Caco-2 (cell line): ENCODE measurements at regions not wholly inside any gene's neighbourhood (a gene's known extent, or its start where the extent isn't known, plus 50 kb on each side); places are given as distances from the start of the nearest gene placed in this dataset.

ENCODE experiments used
- BruUV-seq: library from RNA; stranded (reverse); fragments of 400-500 nt; replicated peaks from 2 replicates; lab custom pipeline; 2021; lab: Mats Ljungman, UMichigan
- CTCF ChIA-PET: fragments of 300-600 bp; sonication (Branson Sonifier 250); formaldehyde crosslinking; loops from one replicate; lab custom pipeline; 2022; ENCODE audit warnings: antibody characterized with exemption; lab: Charles Lee
- POLR2A ChIA-PET: fragments of 300-600 bp; sonication (Branson Sonifier 250); formaldehyde crosslinking; loops from one replicate; lab custom pipeline; 2022; ENCODE audit warnings: antibody characterized with exemption; lab: Charles Lee
- DNase-seq, 2 experiments: peaks; one replicate each; pipeline versions ENCODE4 v3.0.0 to v3.0.0-alpha.2; 2020 to 2022
- H3K27me3 ChIP-seq: replicated peaks from 2 replicates; pipeline ENCODE4 v1.6.0; 2011; ENCODE audit warnings: low read length; ENCODE audit not compliant: control insufficient read depth, insufficient read depth
- H3K36me3 ChIP-seq: 2 replicates; pipeline ENCODE4 v1.5.1; 2011; ENCODE audit warnings: low read length; ENCODE audit not compliant: control insufficient read depth, insufficient read depth
- H3K4me1 ChIP-seq: fragments of 250-450 bp; sonication (Bioruptor Pico); 2 replicates; pipeline ENCODE4 v1.5.1; 2020; ENCODE audit warnings: mild to moderate bottlenecking
- H3K4me3 ChIP-seq: 2 replicates; pipeline ENCODE4 v1.5.1; 2011; ENCODE audit warnings: low read depth, mild to moderate bottlenecking, control low read depth, low read length
- H3K9me3 ChIP-seq: fragments of 250-450 bp; sonication (Bioruptor Pico); 2 replicates; pipeline ENCODE4 v1.5.1; 2020; ENCODE audit warnings: mild to moderate bottlenecking, moderate library complexity
- H3K27ac Mint-ChIP-seq: one replicate; pipeline ENCODE4 v1.8.0; 2022; ENCODE audit warnings: mixed read lengths; ENCODE audit not compliant: unreplicated experiment
- H3K27me3 Mint-ChIP-seq: one replicate; pipeline ENCODE4 v1.8.0; 2022; ENCODE audit warnings: mixed read lengths; ENCODE audit not compliant: insufficient read depth, unreplicated experiment
- H3K36me3 Mint-ChIP-seq: one replicate; pipeline ENCODE4 v1.8.0; 2022; ENCODE audit warnings: mild to moderate bottlenecking, mixed read lengths; ENCODE audit not compliant: insufficient read depth, unreplicated experiment
- H3K4me1 Mint-ChIP-seq: one replicate; pipeline ENCODE4 v1.8.0; 2022; ENCODE audit warnings: low read depth, mixed read lengths; ENCODE audit not compliant: unreplicated experiment
- H3K4me3 Mint-ChIP-seq: one replicate; pipeline ENCODE4 v1.8.0; 2022; ENCODE audit warnings: mild to moderate bottlenecking, moderate library complexity, mixed read lengths; ENCODE audit not compliant: unreplicated experiment
- H3K9me3 Mint-ChIP-seq: one replicate; pipeline ENCODE4 v1.8.0; 2022; ENCODE audit warnings: mixed read lengths; ENCODE audit not compliant: unreplicated experiment
- CTCF ChIP-seq, 2 experiments: fragments of 200-600 bp in 1 of 2; IDR thresholded peaks; 1 replicate in 1 of 2; 2 replicates in 1 of 2; pipeline versions ENCODE4 v1.5.1 to v1.8.0; 2011 to 2022; ENCODE audit warnings: antibody characterized with exemption in 1 of 2, control low read depth in 1 of 2, inconsistent platforms in 1 of 2, low read depth in 1 of 2, low read length in 1 of 2, mild to moderate bottlenecking in 1 of 2, moderate library complexity in 1 of 2; ENCODE audit not compliant: insufficient read depth in 1 of 2, severe bottlenecking in 1 of 2, unreplicated experiment in 1 of 2
- intact Hi-C: fragments of 100-400 bp; cut with micrococcal nuclease; formaldehyde crosslinking; loops from one replicate; pipeline ENCODE4 v1.10.0; 2022; ENCODE audit not compliant: unreplicated experiment

GRCh38 chr2:108169982-108170625 is 69.7 kb upstream of the SULT1C3 start:
- no peak for DNase-seq
- H3K36me3 ChIP-seq = no peaks in the 10 kb centered on the region
- TF ChIP-seq CTCF (IDR thresholded peaks at IDR 0.05; ENCODE audit: insufficient read depth in 1 of 2, low read depth in 1 of 2, low read length in 1 of 2, severe bottlenecking in 1 of 2, unreplicated experiment in 1 of 2) = peak; percentile 22 to 64
- POLR2A ChIA-PET = no interaction called here
- BruUV-seq = no TSS peak
- no peaks in the 10 kb centered on the region for H3K27me3 Mint-ChIP-seq
- H3K36me3 Mint-ChIP-seq = no peaks in the 10 kb centered on the region
- H3K27me3 ChIP-seq = no peaks in the 10 kb centered on the region
- H3K9me3 ChIP-seq = no peaks in the 10 kb centered on the region
- CTCF ChIA-PET = interaction anchor here (0.7 to 1.2 kb wide), 4 partner anchors 10 to 233 kb away, joined by 3 to 5 read pairs (median 3); no protein-coding TSS in a partner anchor
- intact Hi-C loops = loop anchor here (1.0 kb wide), 1 partner anchor 234 kb away; no protein-coding TSS in a partner anchor
- no peak overlapping the region for H3K27ac Mint-ChIP-seq
- no peaks in the 10 kb centered on the region for H3K4me1 Mint-ChIP-seq
- no peaks in the 10 kb centered on the region for H3K9me3 Mint-ChIP-seq
- H3K4me3 ChIP-seq = no peak overlapping the region
- no peak overlapping the region for H3K4me3 Mint-ChIP-seq
- no peaks in the 10 kb centered on the region for H3K4me1 ChIP-seq

- H3K27ac Mint-ChIP-seq = no peak overlapping the region
- ChIA-PET CTCF (no interaction called here), POLR2A (no interaction called here)
- DNase-seq = no peak
- no peaks in the 10 kb centered on the region for H3K27me3 Mint-ChIP-seq
- Histone ChIP-seq H3K36me3 (no peaks in the 10 kb centered on the region), H3K4me3 (no peak overlapping the region), H3K4me1 (no peaks in the 10 kb centered on the region), H3K9me3 (no peaks in the 10 kb centered on the region), H3K27me3 (no peaks in the 10 kb centered on the region)
- intact Hi-C loops = no loop called here
- H3K4me1 Mint-ChIP-seq = no peaks in the 10 kb centered on the region
- no peaks in the 10 kb centered on the region for H3K9me3 Mint-ChIP-seq
- H3K4me3 Mint-ChIP-seq = no peak overlapping the region
- no TSS peak for BruUV-seq
- no peaks in the 10 kb centered on the region for H3K36me3 Mint-ChIP-seq
- no peak for TF ChIP-seq CTCF (IDR thresholded peaks at IDR 0.05; ENCODE audit: insufficient read depth in 1 of 2, low read depth in 1 of 2, low read length in 1 of 2, severe bottlenecking in 1 of 2, unreplicated experiment in 1 of 2)
These were observed 68.1 kb upstream of the SULT1C3 start for GRCh38 chr2:108171657-108172056.

DNA sequence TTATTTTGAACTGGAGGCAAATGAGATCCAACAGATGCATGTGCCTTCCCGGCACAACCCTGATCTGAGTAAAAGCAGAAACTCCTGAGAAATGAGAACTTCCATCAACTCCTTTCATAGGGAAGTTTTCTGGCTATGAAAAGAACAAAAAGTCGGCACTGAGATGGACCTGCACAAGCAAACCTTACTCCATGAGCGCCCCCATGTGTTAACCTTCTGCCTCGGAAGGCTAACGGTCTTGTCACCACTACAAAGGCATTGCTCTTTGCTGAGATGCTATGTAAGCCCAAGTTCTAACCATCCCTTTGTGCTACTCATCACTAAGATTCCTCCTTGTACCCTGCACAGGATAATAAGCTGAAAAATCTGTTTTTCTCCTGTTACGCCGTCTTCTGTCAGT is 57.3 kb upstream of the SULT1C3 start:
- H3K36me3 Mint-ChIP-seq = no peaks in the 10 kb centered on the region
- Histone ChIP-seq H3K4me1 (no peaks in the 10 kb centered on the region), H3K36me3 (no peaks in the 10 kb centered on the region), H3K4me3 (no peak overlapping the region), H3K27me3 (no peaks in the 10 kb centered on the region), H3K9me3 (no peaks in the 10 kb centered on the region)
- no peaks in the 10 kb centered on the region for H3K4me1 Mint-ChIP-seq
- BruUV-seq = no TSS peak
- no peak overlapping the region for H3K4me3 Mint-ChIP-seq
- peak; percentile 26 to 53 for DNase-seq
- CTCF ChIA-PET = no interaction called here
- POLR2A ChIA-PET = no interaction called here
- intact Hi-C loops = no loop called here
- peak in 1 of 2 experiments; percentile 22 for TF ChIP-seq CTCF (IDR thresholded peaks at IDR 0.05; ENCODE audit: insufficient read depth in 1 of 2, low read depth in 1 of 2, low read length in 1 of 2, severe bottlenecking in 1 of 2, unreplicated experiment in 1 of 2)
- H3K27me3 Mint-ChIP-seq = no peaks in the 10 kb centered on the region
- H3K9me3 Mint-ChIP-seq = no peaks in the 10 kb centered on the region
- no peak overlapping the region for H3K27ac Mint-ChIP-seq
